PC-9 (cell line): ENCODE measurements at regions not wholly inside any gene's neighbourhood (a gene's known extent, or its start where the extent isn't known, plus 50 kb on each side); places are given as distances from the start of the nearest gene placed in this dataset.

Experiments
- BruUV-seq: library from RNA; stranded (reverse); fragments of 400-500 nt; replicated peaks from 2 replicates; lab custom pipeline; 2021; lab: Mats Ljungman, UMichigan
- CTCF ChIA-PET: fragments of 300-600 bp; sonication (Branson Sonifier 250); formaldehyde crosslinking; loops from one replicate; lab custom pipeline; 2022; ENCODE audit warnings: antibody characterized with exemption; lab: Charles Lee
- POLR2A ChIA-PET: fragments of 300-600 bp; sonication (Branson Sonifier 250); formaldehyde crosslinking; loops from one replicate; lab custom pipeline; 2022; ENCODE audit warnings: antibody characterized with exemption; ENCODE audit not compliant: unreplicated experiment; lab: Charles Lee
- DNase-seq, 2 experiments: peaks; one replicate each; pipeline versions ENCODE4 v3.0.0 to v3.0.0-alpha.2; 2015 to 2022; ENCODE audit warnings: mixed read lengths in 1 of 2
- H2AFZ ChIP-seq: fragments of 200-600 bp; sonication (generic); 2 replicates; pipeline ENCODE4 v1.8.1; 2017; ENCODE audit warnings: antibody characterized with exemption
- H3F3A ChIP-seq: fragments of 200-600 bp; sonication (generic); 2 replicates; pipeline ENCODE4 v1.8.1; 2017; ENCODE audit warnings: antibody characterized with exemption, mild to moderate bottlenecking, low read depth; ENCODE audit not compliant: insufficient read depth
- H3K27ac ChIP-seq: fragments of 200-600 bp; sonication (generic); 2 replicates; pipeline ENCODE4 v1.6.1; 2016; ENCODE audit warnings: mixed run types
- H3K27me3 ChIP-seq: fragments of 200-600 bp; sonication (generic); 2 replicates; pipeline ENCODE4 v1.6.1; 2016; ENCODE audit warnings: low read depth, mixed run types; ENCODE audit not compliant: insufficient read depth
- H3K36me3 ChIP-seq: fragments of 200-600 bp; sonication (generic); 2 replicates; pipeline ENCODE4 v1.6.1; 2016; ENCODE audit warnings: low read depth, mixed run types
- H3K4me1 ChIP-seq: fragments of 200-600 bp; sonication (generic); replicated peaks from 2 replicates; pipeline ENCODE4 v1.6.1; 2016; ENCODE audit warnings: mixed run types; ENCODE audit not compliant: insufficient read depth
- H3K4me2 ChIP-seq: fragments of 200-600 bp; sonication (generic); 2 replicates; pipeline ENCODE4 v1.6.1; 2017; ENCODE audit warnings: mixed run types
- H3K4me3 ChIP-seq: fragments of 200-600 bp; sonication (generic); 2 replicates; pipeline ENCODE4 v1.6.1; 2016; ENCODE audit warnings: mixed run types
- H3K79me2 ChIP-seq: fragments of 200-600 bp; sonication (generic); 2 replicates; pipeline ENCODE4 v1.6.1; 2017; ENCODE audit warnings: low read depth, mixed run types
- H3K9me2 ChIP-seq: fragments of 200-600 bp; sonication (generic); 2 replicates; pipeline ENCODE4 v1.8.1; 2017; ENCODE audit warnings: mild to moderate bottlenecking; ENCODE audit not compliant: insufficient read depth
- H3K9me3 ChIP-seq: fragments of 200-600 bp; sonication (generic); 2 replicates; pipeline ENCODE4 v1.8.1; 2016; ENCODE audit warnings: low read depth; ENCODE audit not compliant: insufficient read depth
- H4K20me1 ChIP-seq: fragments of 200-600 bp; sonication (generic); 2 replicates; pipeline ENCODE4 v1.8.1; 2017; ENCODE audit not compliant: insufficient read depth
- CTCF ChIP-seq: fragments of 200-600 bp; sonication (generic); conservative IDR thresholded peaks from 2 replicates; pipeline ENCODE4 v1.6.1; 2017; ENCODE audit warnings: mixed run types, antibody characterized with exemption, mild to moderate bottlenecking, moderate library complexity
- EZH2 ChIP-seq: fragments of 200-600 bp; sonication (generic); IDR thresholded peaks from 2 replicates; pipeline ENCODE4 v1.8.0; 2017; ENCODE audit warnings: antibody characterized with exemption, low read depth
- intact Hi-C: fragments of 100-400 bp; cut with micrococcal nuclease; formaldehyde crosslinking; loops from one replicate; pipeline ENCODE4 v1.10.0; 2022; ENCODE audit not compliant: unreplicated experiment

GRCh38 chr7:92930404-92930803 lies 94.0 kb upstream of the CDK6 start:
- BruUV-seq: no TSS peak
- no peak overlapping the region for H2AFZ ChIP-seq
- no peaks in the 10 kb centered on the region for H4K20me1 ChIP-seq
- H3K4me2 ChIP-seq: no peak overlapping the region
- TF ChIP-seq CTCF (no peak), EZH2 (no peak)
- ChIA-PET CTCF (no interaction called here), POLR2A (no interaction called here)
- no peaks in the 10 kb centered on the region for H3K9me2 ChIP-seq
- H3K79me2 ChIP-seq: no peaks in the 10 kb centered on the region
- H3K27me3 ChIP-seq: no peaks in the 10 kb centered on the region
- intact Hi-C loops: loop anchor here (5.0 kb wide), 1 partner anchor 93 kb away; the partner anchor contains the start of gene CDK6
- H3K27ac ChIP-seq: no peak overlapping the region
- no peak for DNase-seq
- H3K9me3 ChIP-seq: peaks cover 13% of the 10 kb centered on the region; the same call in 1 of the 2 replicates
- H3K4me3 ChIP-seq: no peak overlapping the region
- no peaks in the 10 kb centered on the region for H3K36me3 ChIP-seq
- peaks cover 15% of the 10 kb centered on the region for H3F3A ChIP-seq
- H3K4me1 ChIP-seq: peaks cover 25% of the 10 kb centered on the region

DNA sequence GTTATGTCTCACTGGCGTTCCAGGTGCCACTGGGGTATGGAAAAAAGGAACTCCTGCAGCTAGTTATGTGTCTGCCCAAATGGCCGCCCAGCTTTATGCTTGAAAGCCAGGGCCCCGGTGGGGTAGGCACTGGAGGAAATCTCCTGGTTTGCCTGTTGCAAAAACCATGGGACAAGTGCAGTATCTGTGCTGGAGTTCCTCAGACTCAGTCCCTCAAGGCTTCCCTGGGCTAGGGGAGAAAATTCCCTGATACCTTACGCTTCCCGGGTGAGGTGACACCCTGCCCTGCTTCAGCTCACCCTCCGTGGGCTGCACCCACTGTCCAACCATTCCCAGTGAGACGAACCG lies 90.3 kb upstream of the CDK6 start:
- CTCF ChIA-PET: no interaction called here
- peaks cover 5% of the 10 kb centered on the region; the same call in 1 of the 2 replicates for H3K9me3 ChIP-seq
- POLR2A ChIA-PET: no interaction called here
- no peak overlapping the region for H3K4me3 ChIP-seq
- BruUV-seq: no TSS peak
- no peaks in the 10 kb centered on the region for H3K27me3 ChIP-seq
- H3F3A ChIP-seq: no peaks in the 10 kb centered on the region
- no peaks in the 10 kb centered on the region for H3K4me1 ChIP-seq
- no peak overlapping the region for H3K4me2 ChIP-seq
- no peaks in the 10 kb centered on the region for H4K20me1 ChIP-seq
- no peaks in the 10 kb centered on the region for H3K36me3 ChIP-seq
- no peak overlapping the region for H2AFZ ChIP-seq
- H3K79me2 ChIP-seq: no peaks in the 10 kb centered on the region
- TF ChIP-seq CTCF (no peak), EZH2 (no peak)
- no peaks in the 10 kb centered on the region for H3K9me2 ChIP-seq
- DNase-seq: no peak
- intact Hi-C loops: no loop called here
- no peak overlapping the region for H3K27ac ChIP-seq

GRCh38 chr7:92925876-92926696 lies 89.7 kb upstream of the CDK6 start:
- no TSS peak for BruUV-seq
- H2AFZ ChIP-seq: no peak overlapping the region
- no peaks in the 10 kb centered on the region for H3F3A ChIP-seq
- intact Hi-C loops: no loop called here
- TF ChIP-seq EZH2: no peak
- H3K4me3 ChIP-seq: no peak overlapping the region
- CTCF ChIA-PET: no interaction called here
- H3K4me2 ChIP-seq: no peak overlapping the region
- POLR2A ChIA-PET: no interaction called here
- no peaks in the 10 kb centered on the region for H3K27me3 ChIP-seq
- no peaks in the 10 kb centered on the region for H4K20me1 ChIP-seq
- no peak overlapping the region for H3K27ac ChIP-seq
- H3K9me2 ChIP-seq: no peaks in the 10 kb centered on the region
- no peaks in the 10 kb centered on the region for H3K36me3 ChIP-seq
- H3K79me2 ChIP-seq: no peaks in the 10 kb centered on the region
- 0 out of 2 replicates have a peak, but pooled peaks cover 5% of the 10 kb centered on the region for H3K9me3 ChIP-seq
- no peak for DNase-seq
- H3K4me1 ChIP-seq: no peaks in the 10 kb centered on the region
